DND-41 (cell line): ENCODE measurements at regions not wholly inside any gene's neighbourhood (a gene's known extent, or its start where the extent isn't known, plus 50 kb on each side); places are given as distances from the start of the nearest gene placed in this dataset.

ENCODE experiments used
- ATAC-seq: fragments of 200-7000 bp; cut with Tn5 transposase; 3 replicates; pipeline ENCODE4 v1.9.1; 2021; ENCODE audit warnings: low read depth; ENCODE audit not compliant: insufficient read depth
- DNase-seq: peaks from one replicate; pipeline ENCODE4 v3.0.0-alpha.2; 2020
- H2AFZ ChIP-seq: 2 replicates; pipeline ENCODE4 v1.6.0; 2012; ENCODE audit warnings: low read depth, low read length
- H3K27ac ChIP-seq: 2 replicates; pipeline ENCODE4 v1.5.1; 2012; ENCODE audit warnings: low read length, inconsistent platforms
- H3K27me3 ChIP-seq: fragments of 200-600 bp; sonication (generic); 2 replicates; pipeline ENCODE4 v1.6.0; 2012; ENCODE audit warnings: low read length, mild to moderate bottlenecking, inconsistent platforms; ENCODE audit not compliant: insufficient read depth, poor library complexity
- H3K36me3 ChIP-seq: 2 replicates; pipeline ENCODE4 v1.5.1; 2012; ENCODE audit warnings: low read length, inconsistent platforms; ENCODE audit not compliant: insufficient read depth
- H3K4me1 ChIP-seq: 2 replicates; pipeline ENCODE4 v1.5.1; 2012; ENCODE audit warnings: mild to moderate bottlenecking, low read length; ENCODE audit not compliant: insufficient read depth
- H3K4me2 ChIP-seq: 2 replicates; pipeline ENCODE4 v1.6.0; 2012; ENCODE audit warnings: mild to moderate bottlenecking, moderate library complexity, low read length, inconsistent platforms; ENCODE audit not compliant: insufficient read depth
- H3K4me3 ChIP-seq, 2 experiments: fragments of 200-600 bp in 1 of 2; shearing (Covaris generic) in 1 of 2; 2 replicates each; pipeline ENCODE4 v1.5.1; 2012 to 2016; ENCODE audit warnings: inconsistent platforms in 2 of 2, low read length in 2 of 2, mild to moderate bottlenecking in 2 of 2, low read depth in 1 of 2, moderate library complexity in 1 of 2
- H3K79me2 ChIP-seq: 2 replicates; pipeline ENCODE4 v1.6.0; 2012; ENCODE audit warnings: low read length, inconsistent platforms; ENCODE audit not compliant: insufficient read depth
- H3K9ac ChIP-seq: 2 replicates; pipeline ENCODE4 v1.6.0; 2012; ENCODE audit warnings: low read depth, mild to moderate bottlenecking, inconsistent platforms, low read length, moderate library complexity
- H3K9me3 ChIP-seq: 2 replicates; pipeline ENCODE4 v1.5.1; 2012; ENCODE audit warnings: low read length, moderate library complexity, mild to moderate bottlenecking, inconsistent platforms; ENCODE audit not compliant: insufficient read depth, severe bottlenecking
- H4K20me1 ChIP-seq: 2 replicates; pipeline ENCODE4 v1.6.0; 2012; ENCODE audit warnings: low read length; ENCODE audit not compliant: insufficient read depth
- EZH2 ChIP-seq: IDR thresholded peaks from 3 replicates; pipeline ENCODE4 v1.6.1; 2012; ENCODE audit warnings: borderline replicate concordance, low read depth, mild to moderate bottlenecking, moderate library complexity, low read length, inconsistent platforms; ENCODE audit not compliant: severe bottlenecking
- TF ChIP-seq, protein P1 (sequence below): IDR thresholded peaks from 2 replicates; pipeline ENCODE4 v1.5.1; 2012; ENCODE audit warnings: borderline replicate concordance, low read length, moderate library complexity, mild to moderate bottlenecking; ENCODE audit not compliant: poor library complexity, severe bottlenecking; ENCODE audit errors: extremely low read depth

- Histone ChIP-seq H3K27me3 (no peaks in the 10 kb centered on the region), H3K4me2 (no peak overlapping the region), H3K4me3 (no peak overlapping the region), H3K4me1 (no peaks in the 10 kb centered on the region), H3K27ac (no peak overlapping the region), H2AFZ (no peak overlapping the region), H3K9ac (no peak overlapping the region), H4K20me1 (no peaks in the 10 kb centered on the region), H3K36me3 (no peaks in the 10 kb centered on the region), H3K79me2 (no peaks in the 10 kb centered on the region), H3K9me3 (peaks cover 23% of the 10 kb centered on the region)
- no peak for DNase-seq
- no peak for TF ChIP-seq EZH2
- TF ChIP-seq, protein P1, sequence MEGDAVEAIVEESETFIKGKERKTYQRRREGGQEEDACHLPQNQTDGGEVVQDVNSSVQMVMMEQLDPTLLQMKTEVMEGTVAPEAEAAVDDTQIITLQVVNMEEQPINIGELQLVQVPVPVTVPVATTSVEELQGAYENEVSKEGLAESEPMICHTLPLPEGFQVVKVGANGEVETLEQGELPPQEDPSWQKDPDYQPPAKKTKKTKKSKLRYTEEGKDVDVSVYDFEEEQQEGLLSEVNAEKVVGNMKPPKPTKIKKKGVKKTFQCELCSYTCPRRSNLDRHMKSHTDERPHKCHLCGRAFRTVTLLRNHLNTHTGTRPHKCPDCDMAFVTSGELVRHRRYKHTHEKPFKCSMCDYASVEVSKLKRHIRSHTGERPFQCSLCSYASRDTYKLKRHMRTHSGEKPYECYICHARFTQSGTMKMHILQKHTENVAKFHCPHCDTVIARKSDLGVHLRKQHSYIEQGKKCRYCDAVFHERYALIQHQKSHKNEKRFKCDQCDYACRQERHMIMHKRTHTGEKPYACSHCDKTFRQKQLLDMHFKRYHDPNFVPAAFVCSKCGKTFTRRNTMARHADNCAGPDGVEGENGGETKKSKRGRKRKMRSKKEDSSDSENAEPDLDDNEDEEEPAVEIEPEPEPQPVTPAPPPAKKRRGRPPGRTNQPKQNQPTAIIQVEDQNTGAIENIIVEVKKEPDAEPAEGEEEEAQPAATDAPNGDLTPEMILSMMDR = no peak
- ATAC-seq = no peak
Observed at GRCh38 chr6:105972440-105972839, 113.7 kb upstream of the PRDM1 start.

GRCh38 chr6:105968603-105969333 is 117.4 kb upstream of the PRDM1 start:
- Histone ChIP-seq H3K27ac (no peak overlapping the region), H3K4me1 (0 out of 2 replicates have a peak, but pooled peaks cover 4% of the 10 kb centered on the region), H3K4me3 (no peak overlapping the region), H3K9ac (no peak overlapping the region), H3K36me3 (no peaks in the 10 kb centered on the region), H3K27me3 (no peaks in the 10 kb centered on the region), H3K79me2 (no peaks in the 10 kb centered on the region), H3K4me2 (no peak overlapping the region), H4K20me1 (no peaks in the 10 kb centered on the region), H3K9me3 (peaks cover 23% of the 10 kb centered on the region), H2AFZ (no peak overlapping the region)
- DNase-seq = no peak
- no peak for ATAC-seq
- TF ChIP-seq, protein P1 = no peak
- no peak for TF ChIP-seq EZH2

DNA sequence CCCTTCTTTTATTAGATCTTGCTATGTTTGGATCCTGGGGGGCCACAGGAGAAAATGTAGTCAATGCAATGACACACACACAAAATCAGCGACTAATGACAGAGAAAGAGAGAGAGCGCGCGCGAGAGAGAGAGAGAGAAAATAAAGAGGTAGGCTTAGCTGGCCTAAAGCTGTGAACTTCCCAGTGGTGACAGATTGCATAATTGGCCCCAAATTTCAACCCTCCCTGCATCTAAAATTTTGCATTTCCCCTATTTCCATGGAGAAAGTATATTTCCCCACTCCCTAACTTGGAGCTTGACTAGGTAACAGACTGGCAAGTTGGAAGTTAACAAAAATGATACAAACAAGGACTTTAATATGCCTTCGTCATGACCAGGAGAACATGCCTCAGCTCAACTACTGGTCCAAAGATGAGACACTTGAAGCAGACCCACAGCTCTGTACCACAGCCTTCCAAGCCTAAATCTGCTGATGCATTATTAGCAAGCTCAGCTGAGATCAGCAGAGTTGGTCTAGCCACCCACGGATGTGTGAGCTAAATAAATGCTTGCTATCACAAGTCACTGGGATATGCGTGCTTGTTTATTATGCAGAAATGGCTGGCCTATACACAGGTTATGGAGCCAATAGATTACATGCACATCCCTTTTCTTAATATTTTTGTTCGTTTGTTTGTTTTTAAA is 118.1 kb upstream of the PRDM1 start:
- Histone ChIP-seq H3K79me2 (no peaks in the 10 kb centered on the region), H3K4me2 (no peak overlapping the region), H3K27ac (no peak overlapping the region), H3K9ac (no peak overlapping the region), H2AFZ (no peak overlapping the region), H3K4me3 (no peak overlapping the region), H4K20me1 (no peaks in the 10 kb centered on the region), H3K36me3 (no peaks in the 10 kb centered on the region), H3K27me3 (no peaks in the 10 kb centered on the region), H3K9me3 (peaks cover 22% of the 10 kb centered on the region), H3K4me1 (0 out of 2 replicates have a peak, but pooled peaks cover 4% of the 10 kb centered on the region)
- TF ChIP-seq, protein P1 = no peak
- TF ChIP-seq EZH2 = no peak
- no peak for DNase-seq
- no peak for ATAC-seq
